ENCODE measurements at regions not wholly inside any gene's neighbourhood (a gene's known extent, or its start where the extent isn't known, plus 50 kb on each side); places are given as distances from the start of the nearest gene placed in this dataset.

DNA sequence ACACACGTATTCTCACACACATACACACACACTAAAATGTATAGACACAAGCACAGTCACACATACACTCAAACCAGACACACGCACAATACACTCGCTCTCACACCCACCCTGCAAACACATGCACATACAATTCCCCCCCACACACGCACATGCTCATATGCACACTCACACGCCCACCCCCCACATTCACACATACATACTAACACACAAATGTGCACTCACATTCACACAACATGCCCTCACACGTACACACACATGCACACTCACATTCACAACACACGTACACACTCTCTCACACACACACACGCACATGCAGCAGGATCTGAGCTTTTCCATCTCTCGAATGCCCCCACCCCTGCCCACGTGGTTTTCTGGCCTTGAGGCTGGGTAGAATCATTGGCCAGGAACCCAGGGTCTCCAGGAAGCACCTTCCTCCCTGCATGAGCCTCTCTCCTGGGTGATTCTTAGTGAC is 589.7 kb downstream of the PTPRU start:
- H3K27me3 ChIP-seq = peaks cover 0 to 63% of the 10 kb centered on the region in 2 donors
- no peaks in the 10 kb centered on the region for H3K4me1 ChIP-seq
- intact Hi-C loops (cut with DNase I; ENCODE audit: low total_unique reads) = no loop called here
- no peaks in the 10 kb centered on the region for H3K9me3 ChIP-seq
- H3K27ac ChIP-seq = no peak overlapping the region
- H3K4me3 ChIP-seq = no peak overlapping the region
- TF ChIP-seq, protein P1, sequence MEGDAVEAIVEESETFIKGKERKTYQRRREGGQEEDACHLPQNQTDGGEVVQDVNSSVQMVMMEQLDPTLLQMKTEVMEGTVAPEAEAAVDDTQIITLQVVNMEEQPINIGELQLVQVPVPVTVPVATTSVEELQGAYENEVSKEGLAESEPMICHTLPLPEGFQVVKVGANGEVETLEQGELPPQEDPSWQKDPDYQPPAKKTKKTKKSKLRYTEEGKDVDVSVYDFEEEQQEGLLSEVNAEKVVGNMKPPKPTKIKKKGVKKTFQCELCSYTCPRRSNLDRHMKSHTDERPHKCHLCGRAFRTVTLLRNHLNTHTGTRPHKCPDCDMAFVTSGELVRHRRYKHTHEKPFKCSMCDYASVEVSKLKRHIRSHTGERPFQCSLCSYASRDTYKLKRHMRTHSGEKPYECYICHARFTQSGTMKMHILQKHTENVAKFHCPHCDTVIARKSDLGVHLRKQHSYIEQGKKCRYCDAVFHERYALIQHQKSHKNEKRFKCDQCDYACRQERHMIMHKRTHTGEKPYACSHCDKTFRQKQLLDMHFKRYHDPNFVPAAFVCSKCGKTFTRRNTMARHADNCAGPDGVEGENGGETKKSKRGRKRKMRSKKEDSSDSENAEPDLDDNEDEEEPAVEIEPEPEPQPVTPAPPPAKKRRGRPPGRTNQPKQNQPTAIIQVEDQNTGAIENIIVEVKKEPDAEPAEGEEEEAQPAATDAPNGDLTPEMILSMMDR (IDR thresholded peaks at IDR 0.05) = no peak
- DNase-seq = no peak
- H3K36me3 ChIP-seq = no peaks in the 10 kb centered on the region

DNA sequence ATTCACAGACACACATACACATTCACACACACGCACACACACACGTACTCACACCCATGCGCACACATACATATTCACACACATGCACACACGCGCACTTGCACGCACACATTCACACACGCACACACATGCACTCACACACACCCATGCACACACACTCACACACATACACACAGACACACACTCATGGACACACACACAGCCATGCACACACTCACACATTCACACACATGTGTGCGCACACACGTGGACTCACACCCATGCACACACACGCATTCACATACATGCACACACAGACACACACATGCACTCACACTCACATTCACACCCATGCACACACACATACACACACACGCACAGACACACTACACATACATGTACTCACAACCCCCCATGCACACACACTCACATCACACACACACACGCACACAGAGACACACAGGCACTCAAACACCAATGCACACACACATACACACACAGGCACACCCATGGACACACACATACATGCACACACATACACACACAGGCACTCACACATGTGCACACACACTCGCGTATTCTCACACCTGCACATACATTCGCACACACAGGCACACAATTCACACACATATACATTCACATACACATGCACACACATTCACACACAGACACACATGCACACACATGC is 589.1 kb downstream of the PTPRU start:
- intact Hi-C loops (cut with DNase I; ENCODE audit: low total_unique reads) = no loop called here
- TF ChIP-seq, protein P1 (IDR thresholded peaks at IDR 0.05) = no peak
- Histone ChIP-seq H3K4me3 (no peak overlapping the region), H3K9me3 (no peaks in the 10 kb centered on the region), H3K27me3 (peaks cover 0 to 61% of the 10 kb centered on the region in 2 donors), H3K4me1 (no peaks in the 10 kb centered on the region), H3K36me3 (no peaks in the 10 kb centered on the region), H3K27ac (no peak overlapping the region)
- DNase-seq = no peak

DNA sequence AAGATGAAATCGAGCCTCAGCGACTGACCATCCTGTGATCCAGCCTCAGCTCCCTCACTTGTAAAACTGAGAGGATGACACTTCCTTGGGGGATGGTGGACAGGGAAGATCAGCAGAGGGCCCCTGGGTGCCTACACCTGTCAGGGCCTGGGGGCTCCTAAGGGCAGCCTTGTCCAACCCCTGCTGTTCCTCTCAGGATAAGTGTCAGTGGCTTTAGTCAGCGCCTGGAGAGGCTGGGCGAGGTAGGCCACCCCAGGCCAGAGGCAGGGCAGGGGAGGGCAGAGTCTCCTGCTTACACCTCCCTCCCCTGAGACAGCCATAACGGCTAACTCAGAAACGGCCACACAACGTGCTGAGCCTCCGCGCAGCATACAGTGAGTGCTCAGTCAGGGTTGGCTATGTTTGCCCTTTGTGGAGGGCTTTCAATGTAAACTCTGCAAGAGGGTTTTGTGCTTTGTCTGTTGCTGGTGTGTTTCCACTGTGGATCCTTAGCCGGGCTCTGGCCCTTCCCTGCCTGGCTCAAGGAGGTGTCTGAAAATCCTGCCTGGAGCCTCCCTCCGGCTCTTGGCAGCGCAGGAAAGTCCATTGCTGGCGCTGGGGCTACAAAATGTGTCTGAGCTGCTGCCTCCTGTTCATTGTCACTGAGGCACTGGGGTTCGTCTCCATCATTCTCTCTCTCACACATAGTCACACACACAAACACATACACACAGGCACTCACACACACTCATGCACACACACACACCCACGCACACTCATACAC is 588.4 kb downstream of the PTPRU start:
- H3K27me3 ChIP-seq = peaks cover 0 to 55% of the 10 kb centered on the region in 2 donors
- H3K4me3 ChIP-seq = no peak overlapping the region
- TF ChIP-seq, protein P1 (IDR thresholded peaks at IDR 0.05) = no peak
- no peaks in the 10 kb centered on the region for H3K36me3 ChIP-seq
- DNase-seq = peak in 1 of 2 donors; percentile 38
- H3K4me1 ChIP-seq = no peaks in the 10 kb centered on the region
- H3K27ac ChIP-seq = no peak overlapping the region
- intact Hi-C loops (cut with DNase I; ENCODE audit: low total_unique reads) = no loop called here
- H3K9me3 ChIP-seq = no peaks in the 10 kb centered on the region

DNA sequence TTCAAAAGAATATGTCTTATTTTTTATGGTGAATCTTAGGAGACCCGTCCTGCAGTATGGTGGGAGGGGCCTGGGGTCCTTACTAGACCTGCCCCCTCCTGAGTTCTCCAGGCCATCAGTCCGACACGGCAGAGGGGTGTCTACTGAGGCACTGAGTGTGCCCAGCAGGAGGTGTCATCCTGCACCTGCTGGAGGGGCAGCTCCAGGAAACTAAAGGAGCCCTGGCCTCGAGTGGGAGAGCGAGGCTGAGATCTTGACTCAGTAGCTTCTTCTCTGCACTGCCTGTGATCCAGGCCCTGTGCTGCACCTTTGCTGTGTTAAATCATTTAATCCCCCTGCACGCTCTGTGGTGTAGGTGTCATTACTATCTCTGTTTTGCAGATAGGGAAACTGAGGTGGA is 587.7 kb downstream of the PTPRU start:
- TF ChIP-seq, protein P1 (IDR thresholded peaks at IDR 0.05) = no peak
- peak in 1 of 2 donors; percentile 16 for DNase-seq

DNA sequence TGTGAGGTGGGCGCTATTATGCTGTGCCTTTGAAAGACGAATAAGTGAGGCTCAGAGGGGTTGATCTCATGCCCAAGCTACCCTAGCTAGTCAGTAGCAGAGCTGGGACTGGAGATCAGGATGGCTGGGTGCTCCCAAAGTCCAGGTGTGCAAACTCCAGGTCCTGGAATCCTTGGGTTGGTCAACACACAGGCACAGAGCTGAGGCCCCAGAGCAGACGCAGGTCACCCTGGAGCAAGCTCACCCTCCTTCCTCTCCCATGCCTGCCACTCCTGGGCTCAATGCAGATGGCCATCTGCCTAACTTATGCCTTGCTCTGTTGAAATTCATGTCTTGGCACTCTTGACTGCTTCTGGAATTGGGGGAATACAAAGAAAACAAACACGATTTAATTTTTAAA is 587.2 kb downstream of the PTPRU start:
- Histone ChIP-seq H3K4me1 (no peaks in the 10 kb centered on the region), H3K36me3 (no peaks in the 10 kb centered on the region), H3K4me3 (no peak overlapping the region), H3K27ac (no peak overlapping the region), H3K27me3 (peaks cover 0 to 44% of the 10 kb centered on the region in 2 donors), H3K9me3 (no peaks in the 10 kb centered on the region)
- intact Hi-C loops (cut with DNase I; ENCODE audit: low total_unique reads) = no loop called here
- TF ChIP-seq, protein P1 (IDR thresholded peaks at IDR 0.05) = no peak
- peak in 1 of 2 donors; percentile 56 for DNase-seq

More for the DNA sequence above, 587.7 kb downstream of the PTPRU start:
- Histone ChIP-seq H3K36me3 (no peaks in the 10 kb centered on the region), H3K9me3 (no peaks in the 10 kb centered on the region), H3K4me3 (no peak overlapping the region), H3K27me3 (peaks cover 0 to 49% of the 10 kb centered on the region in 2 donors), H3K27ac (no peak overlapping the region), H3K4me1 (no peaks in the 10 kb centered on the region)
- intact Hi-C loops (cut with DNase I; ENCODE audit: low total_unique reads) = no loop called here

Data from tibial artery (tissue), 4 donors.